GM18870 (cell line): ENCODE measurements at regions not wholly inside any gene's neighbourhood (a gene's known extent, or its start where the extent isn't known, plus 50 kb on each side); places are given as distances from the start of the nearest gene placed in this dataset.
A peak's percentile ranks its signal among the peaks of the same experiment; 100 is the strongest.
"Not testable (repeated sequence)": the region's sequence is repeated elsewhere in the genome, so short reads cannot be mapped to it uniquely, and the experiment has no call there.

ENCODE experiments used
- ATAC-seq: cut with Tn5 transposase; IDR thresholded peaks from one replicate; pipeline ENCODE4 v1.9.1; 2021; ENCODE audit warnings: moderate library complexity; ENCODE audit not compliant: unreplicated experiment

GRCh38 chr18:73690222-73690621 lies 457.4 kb downstream of the FBXO15 start:
- no peak for ATAC-seq

GRCh38 chr18:73688851-73689711 lies 458.6 kb downstream of the FBXO15 start:
- peak; percentile 86 for ATAC-seq

DNA sequence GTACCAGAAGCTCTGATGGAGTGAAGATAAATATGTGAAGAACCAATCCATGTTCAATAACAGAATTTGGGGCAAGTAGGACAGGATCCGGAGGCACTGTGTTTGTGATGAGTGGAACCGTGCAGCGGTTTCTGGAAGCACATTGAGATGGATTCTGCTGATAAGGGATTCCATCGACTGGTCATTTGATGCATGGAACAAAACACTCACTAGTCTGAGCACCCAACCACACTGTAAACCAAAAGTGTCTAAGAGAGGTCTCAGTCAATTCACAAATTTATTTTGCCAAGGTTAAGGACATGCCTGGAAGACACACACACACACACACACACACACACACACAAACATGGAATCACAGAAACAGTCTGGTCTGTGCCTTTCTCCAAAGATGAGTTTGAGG lies 459.5 kb downstream of the FBXO15 start:
- ATAC-seq, result no peak

GRCh38 chr18:73684647-73685046 lies 463.0 kb downstream of the FBXO15 start:
- no peak for ATAC-seq

GRCh38 chr18:73683409-73684238 lies 464.0 kb downstream of the FBXO15 start:
- ATAC-seq, result peak; percentile 55

GRCh38 chr18:73681912-73682311 lies 465.7 kb downstream of the FBXO15 start:
- no peak for ATAC-seq

GRCh38 chr18:73681398-73681797 lies 466.2 kb downstream of the FBXO15 start:
- no peak for ATAC-seq

- ATAC-seq, result no peak
Measured at GRCh38 chr18:73679941-73680712, 467.5 kb downstream of the FBXO15 start.

GRCh38 chr18:73677450-73677849 lies 470.2 kb downstream of the FBXO15 start:
- ATAC-seq, result no peak

DNA sequence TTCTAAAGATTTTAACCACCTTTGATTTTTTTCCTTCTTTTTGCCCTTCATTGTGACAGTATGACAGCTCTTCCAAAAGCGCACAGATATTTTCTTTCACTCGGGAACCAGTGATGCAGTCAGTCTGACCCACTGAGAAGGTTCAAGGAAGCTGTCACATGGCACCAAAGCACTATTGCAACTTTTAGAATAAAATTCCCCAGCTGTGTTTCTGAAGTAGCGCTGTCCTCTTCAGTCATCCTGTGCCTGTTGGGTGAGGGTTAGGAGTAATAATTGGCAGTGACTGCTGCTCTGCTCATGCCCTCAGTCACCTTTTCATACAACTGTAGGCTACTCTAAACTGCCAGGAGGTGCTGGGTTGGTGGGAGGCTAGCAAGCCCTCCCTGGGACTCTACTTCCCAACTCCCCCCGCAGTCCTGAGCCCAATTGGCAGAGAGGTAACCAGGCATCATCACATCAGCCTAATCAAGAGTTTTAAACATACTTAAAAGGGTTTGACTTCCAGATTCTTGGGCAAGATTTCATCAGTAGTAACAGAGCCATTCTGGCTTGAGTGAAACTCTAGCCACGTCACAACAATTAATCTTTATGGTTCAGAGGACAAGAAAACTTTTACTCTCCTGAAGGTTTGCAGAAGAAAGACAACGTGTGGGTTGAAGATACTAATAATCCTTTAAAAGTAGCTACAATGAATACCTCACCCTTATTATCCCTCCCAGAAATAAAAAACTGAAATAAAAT lies 473.3 kb downstream of the FBXO15 start:
- no peak for ATAC-seq

- not testable (repeated sequence) for ATAC-seq
Measured at GRCh38 chr18:73671480-73671879, 476.2 kb downstream of the FBXO15 start.

GRCh38 chr18:73670524-73670923 lies 477.1 kb downstream of the FBXO15 start:
- ATAC-seq, result peak; percentile 96

DNA sequence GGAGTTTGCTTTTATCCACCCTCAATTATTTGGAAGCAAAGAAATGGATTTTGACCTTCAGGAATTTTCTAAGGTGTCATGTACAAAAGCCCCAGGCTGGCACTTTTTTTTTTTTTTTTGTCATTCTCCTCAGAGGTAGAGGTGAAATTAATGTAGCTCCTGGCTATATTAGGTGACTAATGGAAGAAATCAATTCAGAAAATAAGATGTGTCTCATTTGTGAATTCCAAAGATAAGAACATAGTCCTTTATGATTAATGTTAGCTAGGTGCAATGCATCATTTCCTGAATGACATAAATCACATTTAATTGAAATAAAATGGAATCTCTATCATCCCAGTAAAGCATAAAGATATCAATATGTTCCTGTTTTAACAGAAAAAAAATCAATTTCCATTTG lies 477.6 kb downstream of the FBXO15 start:
- no peak for ATAC-seq

DNA sequence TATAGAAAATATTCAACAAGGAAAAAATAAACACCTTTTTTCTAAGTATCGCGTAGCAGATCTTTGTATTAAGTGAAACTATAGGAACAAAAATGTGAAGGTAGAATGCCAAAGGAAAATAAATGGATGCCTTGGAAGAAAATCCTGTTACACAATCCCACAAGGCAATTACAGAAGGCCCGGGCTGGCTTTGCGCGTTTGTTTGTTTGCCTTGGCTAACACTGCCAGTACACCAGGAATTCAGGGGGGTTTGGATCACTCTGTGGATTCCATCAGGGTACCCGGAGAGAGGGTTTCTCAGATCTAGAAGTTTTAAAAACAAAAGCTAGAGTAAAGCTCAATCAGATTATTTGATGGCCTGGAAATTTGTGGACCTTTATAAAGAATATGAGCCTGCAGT lies 478.3 kb downstream of the FBXO15 start:
- ATAC-seq, result no peak

- no peak for ATAC-seq
Measured at GRCh38 chr18:73668051-73668450, 479.6 kb downstream of the FBXO15 start.

DNA sequence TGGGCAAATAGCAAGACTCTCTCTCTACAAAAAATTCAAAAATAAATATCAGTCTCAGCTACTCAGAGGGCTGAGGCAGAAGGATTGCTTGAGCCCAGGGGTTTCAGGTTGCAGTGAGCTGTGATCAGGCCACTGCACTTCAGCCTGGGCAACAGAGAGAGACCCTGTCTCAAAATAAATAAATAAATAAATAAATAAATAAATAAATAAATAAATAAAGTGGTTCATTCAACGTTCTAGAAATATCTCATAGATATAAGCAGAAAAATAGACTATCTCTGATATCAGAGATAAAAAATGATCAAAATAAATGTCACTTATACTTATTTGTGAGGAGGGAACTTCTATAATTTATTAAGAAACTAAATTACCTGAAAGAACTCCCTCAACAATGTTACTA lies 480.9 kb downstream of the FBXO15 start:
- ATAC-seq, result no peak

- no peak for ATAC-seq
Measured at GRCh38 chr18:73664896-73665295, 482.7 kb downstream of the FBXO15 start.

GRCh38 chr18:73663581-73663980 lies 484.1 kb downstream of the FBXO15 start:
- no peak for ATAC-seq

DNA sequence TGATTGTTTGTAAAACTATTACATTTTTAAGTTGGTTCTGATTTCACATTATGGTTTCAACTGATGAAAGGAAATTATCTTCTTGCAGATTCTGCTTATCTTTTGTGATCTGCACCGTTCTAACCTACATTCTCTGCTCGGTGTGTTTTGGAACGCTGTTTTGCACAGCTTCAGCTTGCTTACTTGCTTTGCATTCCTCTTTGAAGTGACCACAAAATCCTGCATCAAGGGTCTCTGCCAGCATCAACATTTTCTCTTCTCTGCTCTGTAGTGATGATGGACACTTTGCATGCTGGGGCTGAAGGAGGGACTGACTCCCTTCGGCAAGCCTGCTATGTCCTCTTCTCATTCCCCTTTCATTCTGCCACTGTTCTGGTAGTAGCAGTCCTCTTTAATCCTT lies 485.2 kb downstream of the FBXO15 start:
- ATAC-seq, result no peak
